Fibroblast of lung (primary cell): ENCODE measurements at regions not wholly inside any gene's neighbourhood (a gene's known extent, or its start where the extent isn't known, plus 50 kb on each side); places are given as distances from the start of the nearest gene placed in this dataset.

Source experiments
- DNase-seq, 2 donors: peaks; one replicate each; pipeline versions ENCODE4 v3.0.0 to v3.0.0-alpha.2; 2010; ENCODE audit warnings: low read depth in 2 of 2
- H2AFZ ChIP-seq: 2 replicates; pipeline ENCODE4 v1.5.1; 2012; ENCODE audit warnings: low read length, control low read depth, inconsistent platforms
- H3K27ac ChIP-seq: 2 replicates; pipeline ENCODE4 v1.5.1; 2011; ENCODE audit warnings: low read length, control low read depth; ENCODE audit not compliant: insufficient read depth
- H3K27me3 ChIP-seq: 2 replicates; pipeline ENCODE4 v1.5.1; 2011; ENCODE audit warnings: mild to moderate bottlenecking, low read length; ENCODE audit not compliant: control insufficient read depth, insufficient read depth
- H3K36me3 ChIP-seq: 2 replicates; pipeline ENCODE4 v1.5.1; 2011; ENCODE audit warnings: low read length; ENCODE audit not compliant: control insufficient read depth, insufficient read depth
- H3K4me1 ChIP-seq: 2 replicates; pipeline ENCODE4 v1.5.1; 2011; ENCODE audit warnings: low read length; ENCODE audit not compliant: control insufficient read depth, insufficient read depth; ENCODE audit errors: extremely low read depth
- H3K4me2 ChIP-seq: 2 replicates; pipeline ENCODE4 v1.5.1; 2011; ENCODE audit warnings: low read length, control low read depth; ENCODE audit not compliant: insufficient read depth; ENCODE audit errors: extremely low read depth
- H3K4me3 ChIP-seq, 4 experiments: fragments of 200-600 bp in 1 of 4; sonication (generic) in 1 of 4; replicated peaks in 1 of 4; 2 replicates each; pipeline ENCODE4 v1.5.1; 2011 to 2016; ENCODE audit warnings: low read length in 4 of 4, low read depth in 3 of 4, mild to moderate bottlenecking in 3 of 4, control low read depth in 2 of 4, inconsistent platforms in 1 of 4, mixed read lengths in 1 of 4; ENCODE audit not compliant: insufficient read depth in 1 of 4; ENCODE audit errors: control extremely low read depth in 1 of 4
- H3K79me2 ChIP-seq: 2 replicates; pipeline ENCODE4 v1.5.1; 2012; ENCODE audit warnings: mild to moderate bottlenecking, low read length, inconsistent platforms; ENCODE audit not compliant: control insufficient read depth, insufficient read depth
- H3K9ac ChIP-seq: 2 replicates; pipeline ENCODE4 v1.5.1; 2011; ENCODE audit warnings: mild to moderate bottlenecking, low read length, control low read depth; ENCODE audit not compliant: insufficient read depth
- H3K9me3 ChIP-seq: 2 replicates; pipeline ENCODE4 v1.5.1; 2012; ENCODE audit warnings: low read depth, low read length; ENCODE audit not compliant: control insufficient read depth, insufficient read depth
- H4K20me1 ChIP-seq: 2 replicates; pipeline ENCODE4 v1.5.1; 2011; ENCODE audit warnings: low read length; ENCODE audit not compliant: control insufficient read depth, insufficient read depth; ENCODE audit errors: extremely low read depth
- CTCF ChIP-seq, 2 donors: IDR thresholded peaks in 1 of 2; conservative IDR thresholded peaks in 1 of 2; 1 replicate in 1 of 2; 2 replicates in 1 of 2; pipeline ENCODE4 v1.5.1; 2011 to 2012; ENCODE audit warnings: low read length in 2 of 2, control low read depth in 1 of 2, inconsistent platforms in 1 of 2, low read depth in 1 of 2, mild to moderate bottlenecking in 1 of 2
- EZH2 ChIP-seq: IDR thresholded peaks from 2 replicates; pipeline ENCODE4 v1.5.1; 2012; ENCODE audit warnings: low read length, control low read depth, mild to moderate bottlenecking; ENCODE audit errors: missing control alignments

GRCh38 chr2:11072550-11072949 lies 82.7 kb upstream of the SLC66A3 start:
- TF ChIP-seq CTCF (conservative IDR thresholded peaks at IDR 0.05 in 1 of 2, IDR thresholded peaks at IDR 0.05 in 1 of 2; ENCODE audit: low read depth in 1 of 2, low read length in 2 of 2) (no peak), EZH2 (no peak)
- DNase-seq: no peak
- H2AFZ ChIP-seq: no peak overlapping the region

DNA sequence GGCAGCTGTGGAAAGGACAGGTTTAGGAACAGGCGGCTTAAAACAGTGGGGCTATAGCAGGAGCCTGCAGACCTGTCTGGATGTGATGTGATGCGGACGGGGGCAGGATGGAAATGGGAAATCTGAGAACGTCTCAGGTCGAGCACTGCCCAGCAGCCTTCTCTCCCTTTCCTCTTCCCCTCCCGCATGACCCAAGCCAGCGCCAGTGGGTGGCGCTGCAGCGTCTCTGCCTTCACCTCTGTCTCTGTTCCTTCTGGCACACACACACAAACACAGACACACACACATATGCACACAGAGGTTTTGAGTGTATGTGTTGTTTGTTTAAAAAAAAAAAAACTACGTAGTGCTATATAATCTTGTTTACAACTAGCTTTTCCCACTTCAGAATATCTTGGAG lies 82.0 kb upstream of the SLC66A3 start:
- DNase-seq: peak in 1 of 2 donors; percentile 52
- no peak overlapping the region for H3K27ac ChIP-seq

More at GRCh38 chr2:11072550-11072949, 82.7 kb upstream of the SLC66A3 start:
- Histone ChIP-seq H3K27me3 (no peaks in the 10 kb centered on the region), H3K4me2 (no peak overlapping the region), H3K9ac (no peak overlapping the region), H4K20me1 (no peaks in the 10 kb centered on the region), H3K4me1 (no peaks in the 10 kb centered on the region), H3K4me3 (no peak overlapping the region), H3K27ac (no peak overlapping the region), H3K79me2 (no peaks in the 10 kb centered on the region), H3K36me3 (no peaks in the 10 kb centered on the region), H3K9me3 (no peaks in the 10 kb centered on the region)

DNA sequence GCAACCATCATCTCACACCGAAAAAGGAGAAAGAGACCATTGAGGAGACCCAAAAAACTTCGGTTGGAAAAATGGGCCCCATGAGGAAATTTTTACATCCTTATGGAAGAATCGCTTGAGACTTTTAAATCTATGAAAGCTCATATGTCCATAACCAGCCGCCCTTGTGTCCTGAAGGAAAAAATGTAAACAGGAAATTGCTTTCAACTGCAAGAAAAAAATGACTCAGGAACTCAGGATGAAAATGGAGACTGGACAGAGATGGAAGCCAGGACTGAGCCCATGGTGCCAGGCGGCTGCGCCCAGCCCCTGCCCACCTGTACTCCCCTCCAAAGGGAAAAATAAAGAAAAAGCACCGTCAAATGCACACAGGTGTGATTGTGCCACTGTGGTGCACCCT lies 81.5 kb upstream of the SLC66A3 start:
- TF ChIP-seq EZH2 (no peak), CTCF (conservative IDR thresholded peaks at IDR 0.05 in 1 of 2, IDR thresholded peaks at IDR 0.05 in 1 of 2; ENCODE audit: low read depth in 1 of 2, low read length in 2 of 2) (no peak)
- Histone ChIP-seq H3K79me2 (no peaks in the 10 kb centered on the region), H3K27ac (peak overlapping the region; percentile 59), H3K4me1 (no peaks in the 10 kb centered on the region), H2AFZ (peak overlapping the region; percentile 90), H3K4me2 (no peak overlapping the region), H3K27me3 (no peaks in the 10 kb centered on the region), H4K20me1 (no peaks in the 10 kb centered on the region), H3K9me3 (no peaks in the 10 kb centered on the region), H3K4me3 (no peak overlapping the region), H3K36me3 (no peaks in the 10 kb centered on the region), H3K9ac (no peak overlapping the region)
- DNase-seq: peak; percentile 40 to 44

More for the DNA sequence above, 82.0 kb upstream of the SLC66A3 start:
- no peak overlapping the region for H3K4me2 ChIP-seq
- H3K79me2 ChIP-seq: no peaks in the 10 kb centered on the region
- H3K9me3 ChIP-seq: no peaks in the 10 kb centered on the region
- no peak overlapping the region for H3K9ac ChIP-seq
- H3K27me3 ChIP-seq: no peaks in the 10 kb centered on the region
- no peaks in the 10 kb centered on the region for H3K4me1 ChIP-seq
- H2AFZ ChIP-seq: peak overlapping the region; percentile 14
- no peaks in the 10 kb centered on the region for H3K36me3 ChIP-seq
- TF ChIP-seq CTCF (conservative IDR thresholded peaks at IDR 0.05 in 1 of 2, IDR thresholded peaks at IDR 0.05 in 1 of 2; ENCODE audit: low read depth in 1 of 2, low read length in 2 of 2): peak in 1 of 2 donors; percentile 60
- TF ChIP-seq EZH2: no peak
- no peak overlapping the region for H3K4me3 ChIP-seq
- H4K20me1 ChIP-seq: no peaks in the 10 kb centered on the region
